VCaP (cell line): ENCODE measurements at regions not wholly inside any gene's neighbourhood (a gene's known extent, or its start where the extent isn't known, plus 50 kb on each side); places are given as distances from the start of the nearest gene placed in this dataset.

Experiments used
- H3K27ac ChIP-seq: fragments of 450-650 bp; 2 replicates; pipeline ENCODE4 v1.5.1; 2017
- TF ChIP-seq, protein P1 (sequence below): fragments of 450-650 bp; conservative IDR thresholded peaks from 2 replicates; pipeline ENCODE4 v1.5.1; 2017; ENCODE audit warnings: mild to moderate bottlenecking, moderate library complexity

- no peak overlapping the region for H3K27ac ChIP-seq
- TF ChIP-seq, protein P1, sequence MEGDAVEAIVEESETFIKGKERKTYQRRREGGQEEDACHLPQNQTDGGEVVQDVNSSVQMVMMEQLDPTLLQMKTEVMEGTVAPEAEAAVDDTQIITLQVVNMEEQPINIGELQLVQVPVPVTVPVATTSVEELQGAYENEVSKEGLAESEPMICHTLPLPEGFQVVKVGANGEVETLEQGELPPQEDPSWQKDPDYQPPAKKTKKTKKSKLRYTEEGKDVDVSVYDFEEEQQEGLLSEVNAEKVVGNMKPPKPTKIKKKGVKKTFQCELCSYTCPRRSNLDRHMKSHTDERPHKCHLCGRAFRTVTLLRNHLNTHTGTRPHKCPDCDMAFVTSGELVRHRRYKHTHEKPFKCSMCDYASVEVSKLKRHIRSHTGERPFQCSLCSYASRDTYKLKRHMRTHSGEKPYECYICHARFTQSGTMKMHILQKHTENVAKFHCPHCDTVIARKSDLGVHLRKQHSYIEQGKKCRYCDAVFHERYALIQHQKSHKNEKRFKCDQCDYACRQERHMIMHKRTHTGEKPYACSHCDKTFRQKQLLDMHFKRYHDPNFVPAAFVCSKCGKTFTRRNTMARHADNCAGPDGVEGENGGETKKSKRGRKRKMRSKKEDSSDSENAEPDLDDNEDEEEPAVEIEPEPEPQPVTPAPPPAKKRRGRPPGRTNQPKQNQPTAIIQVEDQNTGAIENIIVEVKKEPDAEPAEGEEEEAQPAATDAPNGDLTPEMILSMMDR, result no peak
Measured at GRCh38 chr14:44833376-44834060, 128.2 kb downstream of the KLHL28 start.

DNA sequence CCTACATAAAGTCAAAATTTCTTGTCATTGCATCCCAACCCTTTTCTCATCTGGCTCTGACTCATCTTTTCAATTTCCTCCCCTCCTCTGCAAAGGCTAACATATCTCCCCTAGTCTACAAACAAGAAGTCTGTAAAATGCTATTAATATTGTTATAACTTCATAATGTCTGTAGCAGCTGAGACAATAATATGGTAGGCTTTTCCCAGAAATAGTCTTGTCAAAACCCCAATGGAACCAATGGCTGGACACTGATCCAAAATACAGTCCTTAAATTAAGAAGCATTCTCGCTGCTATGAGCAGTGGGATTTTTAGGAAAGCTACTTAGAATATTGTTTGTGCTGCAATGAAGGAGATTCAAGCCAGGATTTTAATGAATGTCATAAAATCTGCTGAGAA is 131.4 kb downstream of the KLHL28 start:
- TF ChIP-seq, protein P1, result no peak
- H3K27ac ChIP-seq, result no peak overlapping the region

GRCh38 chr14:44829021-44829420 is 132.7 kb downstream of the KLHL28 start:
- H3K27ac ChIP-seq, result no peak overlapping the region
- TF ChIP-seq, protein P1, result no peak

DNA sequence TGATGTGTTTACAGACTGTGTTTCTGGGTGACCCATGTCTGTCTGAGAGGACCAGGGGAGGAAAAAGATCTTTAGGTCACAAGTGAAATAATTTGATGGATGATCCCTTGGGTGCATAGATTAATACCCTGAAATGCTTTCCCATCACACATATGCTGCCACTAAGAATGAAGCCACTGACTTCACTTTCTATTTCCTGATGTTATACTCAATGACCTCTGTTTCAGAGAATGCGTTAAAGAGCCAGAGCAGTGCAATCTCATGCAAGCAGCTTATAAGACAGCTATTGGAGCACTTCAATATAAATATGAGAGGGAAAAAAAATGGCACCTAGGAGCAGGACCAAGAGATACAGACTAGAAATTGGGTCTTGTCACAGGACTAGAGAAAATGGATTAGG is 133.7 kb downstream of the KLHL28 start:
- TF ChIP-seq, protein P1, result no peak
- H3K27ac ChIP-seq, result no peak overlapping the region

GRCh38 chr14:44820230-44820964 is 141.3 kb downstream of the KLHL28 start:
- no peak overlapping the region for H3K27ac ChIP-seq
- TF ChIP-seq, protein P1, result no peak

DNA sequence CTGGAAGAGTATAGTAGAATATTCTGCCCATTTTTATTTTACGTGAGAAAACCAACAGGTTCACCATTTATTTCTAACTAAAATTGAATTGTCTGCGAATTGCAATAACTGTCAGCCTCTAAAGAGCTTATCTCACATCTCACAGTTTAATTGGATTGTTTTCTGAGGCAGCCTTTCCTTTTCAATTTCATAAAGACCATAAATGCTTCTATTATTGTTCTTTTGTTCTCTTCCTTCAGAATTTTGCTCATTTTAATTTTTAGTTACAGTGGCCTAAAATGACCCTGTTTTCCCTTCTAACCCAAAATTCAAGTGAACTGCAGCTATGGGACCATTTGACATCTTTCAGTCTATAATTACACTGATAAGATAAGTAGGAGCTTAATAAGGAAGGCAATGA is 147.6 kb downstream of the KLHL28 start:
- TF ChIP-seq, protein P1, result no peak
- no peak overlapping the region for H3K27ac ChIP-seq

- TF ChIP-seq, protein P1, result no peak
- H3K27ac ChIP-seq, result no peak overlapping the region
Measured at GRCh38 chr14:44812672-44813071, 149.1 kb downstream of the KLHL28 start.
